GM10248 (cell line): ENCODE measurements at regions not wholly inside any gene's neighbourhood (a gene's known extent, or its start where the extent isn't known, plus 50 kb on each side); places are given as distances from the start of the nearest gene placed in this dataset.

Experiments
- CTCF ChIA-PET: fragments of 300-600 bp; sonication (Branson Sonifier 250); formaldehyde crosslinking; extraction: SDS; loops from one replicate; lab custom pipeline; 2021; ENCODE audit warnings: antibody characterized with exemption; lab: Yijun Ruan, JAX
- POLR2A ChIA-PET: fragments of 350-650 bp; sonication (Branson Sonifier 250); formaldehyde crosslinking; extraction: SDS; loops from one replicate; lab custom pipeline; 2020; ENCODE audit warnings: antibody characterized with exemption; lab: Yijun Ruan, JAX
- DNase-seq: peaks from one replicate; pipeline ENCODE4 v3.0.0; 2012; ENCODE audit errors: extremely low spot score
- TF ChIP-seq, protein P1 (sequence below): IDR thresholded peaks from 2 replicates; pipeline ENCODE4 v1.5.1; 2012; ENCODE audit warnings: mild to moderate bottlenecking, low read depth; ENCODE audit errors: extremely low read depth, missing control alignments, control extremely low read depth

DNA sequence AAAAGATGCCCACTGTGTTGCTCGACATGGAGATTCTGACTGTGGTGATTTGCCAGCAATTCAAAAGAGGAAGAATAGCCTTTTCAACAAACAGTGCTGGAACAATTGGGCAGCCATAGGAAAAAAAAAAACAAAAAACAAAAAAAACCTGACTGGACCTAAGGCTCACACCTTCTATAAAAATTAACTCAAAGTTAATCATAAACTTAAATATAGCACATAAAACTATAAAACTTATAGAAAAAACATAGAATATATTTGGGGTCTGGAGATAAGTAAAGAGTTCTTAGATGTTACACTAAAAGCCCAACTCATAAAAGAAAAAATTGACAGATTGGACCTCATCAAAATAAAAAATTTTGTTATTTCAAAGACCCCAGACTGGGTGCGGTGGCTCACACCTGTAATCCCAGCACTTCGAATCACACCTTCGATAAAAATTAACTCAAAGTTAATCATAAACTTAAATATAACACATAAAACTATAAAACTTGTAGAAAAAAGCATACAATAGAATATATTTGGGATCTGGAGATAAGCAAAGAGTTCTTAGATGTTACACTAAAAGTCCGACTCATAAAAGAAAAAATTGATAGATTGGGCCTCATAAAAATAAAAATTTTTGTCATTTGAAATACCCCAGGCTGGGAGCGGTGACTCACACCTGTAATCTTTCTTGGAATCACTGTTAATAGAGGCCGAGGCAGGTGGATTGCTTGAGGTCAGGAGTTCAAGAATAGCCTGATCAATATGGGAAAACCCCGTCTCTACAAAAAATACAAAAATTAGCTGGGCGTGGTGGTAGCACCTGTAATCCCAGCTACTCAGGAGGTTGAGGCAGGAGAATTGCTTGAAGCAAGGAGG is 115.6 kb upstream of the FAM83B start:
- TF ChIP-seq, protein P1, sequence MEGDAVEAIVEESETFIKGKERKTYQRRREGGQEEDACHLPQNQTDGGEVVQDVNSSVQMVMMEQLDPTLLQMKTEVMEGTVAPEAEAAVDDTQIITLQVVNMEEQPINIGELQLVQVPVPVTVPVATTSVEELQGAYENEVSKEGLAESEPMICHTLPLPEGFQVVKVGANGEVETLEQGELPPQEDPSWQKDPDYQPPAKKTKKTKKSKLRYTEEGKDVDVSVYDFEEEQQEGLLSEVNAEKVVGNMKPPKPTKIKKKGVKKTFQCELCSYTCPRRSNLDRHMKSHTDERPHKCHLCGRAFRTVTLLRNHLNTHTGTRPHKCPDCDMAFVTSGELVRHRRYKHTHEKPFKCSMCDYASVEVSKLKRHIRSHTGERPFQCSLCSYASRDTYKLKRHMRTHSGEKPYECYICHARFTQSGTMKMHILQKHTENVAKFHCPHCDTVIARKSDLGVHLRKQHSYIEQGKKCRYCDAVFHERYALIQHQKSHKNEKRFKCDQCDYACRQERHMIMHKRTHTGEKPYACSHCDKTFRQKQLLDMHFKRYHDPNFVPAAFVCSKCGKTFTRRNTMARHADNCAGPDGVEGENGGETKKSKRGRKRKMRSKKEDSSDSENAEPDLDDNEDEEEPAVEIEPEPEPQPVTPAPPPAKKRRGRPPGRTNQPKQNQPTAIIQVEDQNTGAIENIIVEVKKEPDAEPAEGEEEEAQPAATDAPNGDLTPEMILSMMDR = no peak
- ChIA-PET CTCF (no interaction called here), POLR2A (no interaction called here)
- no peak for DNase-seq

DNA sequence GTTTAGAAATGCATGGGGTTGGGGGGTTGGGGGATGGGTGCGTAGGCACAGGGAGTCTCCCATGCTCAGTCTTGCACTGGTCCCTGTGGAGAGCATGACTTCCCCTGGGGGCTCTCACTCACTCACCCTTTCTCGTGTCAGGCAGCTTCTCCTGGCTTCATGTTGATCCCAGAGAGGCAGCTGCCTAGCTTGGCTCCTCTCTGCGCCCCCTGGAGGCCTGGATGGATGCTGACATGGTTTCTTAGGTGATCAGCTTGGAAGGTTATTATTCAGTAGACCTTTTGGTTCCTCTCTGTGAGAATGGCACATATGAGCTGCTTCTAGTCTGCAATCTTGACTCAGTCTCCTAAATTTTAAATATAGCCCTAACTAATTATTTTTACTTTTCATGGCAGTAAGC is 109.3 kb upstream of the FAM83B start:
- TF ChIP-seq, protein P1 = peak; percentile 17
- DNase-seq = peak; percentile 15
- CTCF ChIA-PET = interaction anchor here (1.4 to 2.5 kb wide), 6 partner anchors 8 to 114 kb away, joined by 3 to 20 read pairs (median 6); no protein-coding TSS in a partner anchor
- POLR2A ChIA-PET = no interaction called here

DNA sequence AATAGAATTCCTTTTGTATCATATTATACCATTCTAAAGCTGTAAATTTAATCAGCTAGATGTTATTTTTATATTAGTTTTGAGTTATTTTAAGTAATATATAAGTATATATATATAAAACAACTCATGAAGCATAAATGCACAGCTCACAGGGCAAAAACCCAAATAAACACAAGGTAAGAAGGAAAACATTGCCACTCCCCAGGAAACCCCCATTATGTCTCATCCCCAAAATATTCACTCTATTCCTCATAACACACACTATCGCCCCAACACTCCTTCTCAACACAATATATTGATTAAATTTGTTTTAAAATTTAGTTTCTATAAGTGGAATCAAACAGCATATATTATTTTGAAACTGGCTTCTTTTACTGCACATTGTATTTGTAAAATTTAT is 98.6 kb upstream of the FAM83B start:
- ChIA-PET POLR2A (no interaction called here), CTCF (interaction anchor here (1.5 kb wide), 1 partner anchor 11 kb away, joined by 6 read pairs; no protein-coding TSS in a partner anchor)
- DNase-seq = no peak
- TF ChIP-seq, protein P1 = no peak

DNA sequence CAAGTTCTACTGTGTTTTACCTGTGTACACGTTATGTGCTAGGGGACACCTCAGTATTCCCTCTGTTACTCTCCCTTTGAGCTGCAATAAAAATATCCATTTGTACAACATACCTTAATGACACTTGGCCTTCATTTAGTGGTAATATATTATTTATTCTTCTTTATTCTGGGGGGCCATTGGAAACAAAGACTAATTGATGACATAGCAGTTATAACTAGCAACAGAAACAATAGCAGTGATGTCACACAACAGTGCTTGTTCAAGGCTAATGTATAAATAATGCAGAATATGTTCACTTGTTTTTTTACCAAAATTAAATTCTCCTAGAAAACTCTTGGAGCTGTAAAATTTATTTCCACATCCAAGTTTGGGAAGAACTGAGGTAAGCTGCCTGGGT is 92.2 kb upstream of the FAM83B start:
- ChIA-PET CTCF (no interaction called here), POLR2A (no interaction called here)

DNA sequence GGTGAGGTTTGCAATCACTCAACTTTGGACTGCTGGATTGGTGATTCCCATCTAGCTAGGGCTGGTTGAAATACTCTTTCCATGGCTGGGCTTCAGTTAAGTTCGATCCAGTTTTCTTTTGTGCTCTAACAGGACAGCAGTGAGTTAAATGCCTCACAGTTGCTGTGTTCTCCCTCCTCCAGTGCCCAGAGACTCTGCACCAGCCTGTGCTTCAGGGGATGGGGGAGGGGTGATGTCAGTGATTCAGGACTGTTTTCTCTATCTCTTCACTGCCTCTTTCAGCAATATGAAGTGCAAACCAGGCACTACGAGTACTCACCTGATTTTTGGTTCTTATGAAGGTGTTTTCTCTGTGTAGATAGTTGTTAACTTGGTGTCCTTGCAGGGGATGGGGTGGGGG is 88.2 kb upstream of the FAM83B start:
- POLR2A ChIA-PET = no interaction called here
- CTCF ChIA-PET = no interaction called here
- TF ChIP-seq, protein P1 = no peak
- DNase-seq = no peak

More for the DNA sequence above, 92.2 kb upstream of the FAM83B start:
- DNase-seq = no peak
- TF ChIP-seq, protein P1 = no peak

DNA sequence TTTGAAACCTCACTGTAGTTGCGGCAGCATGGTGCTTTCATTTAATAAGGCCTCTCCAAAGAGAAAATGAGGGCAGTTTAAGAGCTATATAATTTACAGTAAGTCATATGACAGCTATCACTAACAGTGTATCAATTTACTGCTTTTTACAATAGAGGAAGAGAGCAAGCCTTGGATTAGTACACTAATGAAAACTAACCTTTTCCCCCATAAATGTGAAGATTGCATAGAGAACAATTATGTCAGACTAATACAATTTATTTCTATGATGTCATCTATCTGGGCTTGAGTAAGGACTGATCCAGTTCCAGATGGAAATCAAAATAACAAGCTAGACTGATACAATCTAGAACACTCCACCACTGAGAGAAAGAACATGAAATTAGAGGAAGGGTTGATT is 78.1 kb upstream of the FAM83B start:
- ChIA-PET CTCF (interaction anchor here (0.7 kb wide), 1 partner anchor 16 kb away, joined by 3 read pairs; no protein-coding TSS in a partner anchor), POLR2A (no interaction called here)
- TF ChIP-seq, protein P1 = no peak
- DNase-seq = no peak
